Keratinocyte (primary cell): ENCODE measurements at regions not wholly inside any gene's neighbourhood (a gene's known extent, or its start where the extent isn't known, plus 50 kb on each side); places are given as distances from the start of the nearest gene placed in this dataset.

Experiments used
- DNase-seq: peaks from one replicate; pipeline ENCODE4 v3.0.0-alpha.2; 2011; ENCODE audit warnings: low read depth, missing footprints, low spot score
- FAIRE-seq: peaks from 2 replicates; lab custom pipeline; 2011; peaks lifted over from hg19 to GRCh38; lab: Jason Lieb, UNC
- H2AFZ ChIP-seq: 2 replicates; pipeline ENCODE4 v1.6.0; 2012; ENCODE audit warnings: low read length, control low read depth, inconsistent platforms; ENCODE audit not compliant: control insufficient read depth
- H3K27ac ChIP-seq: 2 replicates; pipeline ENCODE4 v1.5.1; 2011; ENCODE audit warnings: low read length; ENCODE audit not compliant: control insufficient read depth, insufficient read depth
- H3K27me3 ChIP-seq: 3 replicates; pipeline ENCODE4 v1.6.0; 2011; ENCODE audit warnings: low read length; ENCODE audit not compliant: control insufficient read depth, insufficient read depth; ENCODE audit errors: extremely low read depth
- H3K36me3 ChIP-seq, 2 experiments: 2 replicates in 1 of 2; 3 replicates in 1 of 2; pipeline ENCODE4 v1.5.1; 2011; ENCODE audit warnings: low read length in 2 of 2, mild to moderate bottlenecking in 1 of 2; ENCODE audit not compliant: control insufficient read depth in 2 of 2, insufficient read depth in 2 of 2; ENCODE audit errors: extremely low read depth in 1 of 2
- H3K4me1 ChIP-seq: 3 replicates; pipeline ENCODE4 v1.5.1; 2011; ENCODE audit warnings: low read length; ENCODE audit not compliant: control insufficient read depth, insufficient read depth; ENCODE audit errors: extremely low read depth
- H3K4me2 ChIP-seq: 3 replicates; pipeline ENCODE4 v1.6.0; 2011; ENCODE audit warnings: low read depth, low read length; ENCODE audit not compliant: control insufficient read depth, insufficient read depth; ENCODE audit errors: extremely low read depth
- H3K4me3 ChIP-seq, 3 experiments: fragments of 200-600 bp in 1 of 3; sonication (generic) in 1 of 3; 2 replicates in 2 of 3; 3 replicates in 1 of 3; pipeline ENCODE4 v1.5.1; 2011 to 2016; ENCODE audit warnings: low read length in 3 of 3, mild to moderate bottlenecking in 3 of 3, control low read depth in 2 of 3, inconsistent platforms in 1 of 3, low read depth in 1 of 3, mixed read lengths in 1 of 3, mixed run types in 1 of 3, moderate library complexity in 1 of 3; ENCODE audit not compliant: control insufficient read depth in 2 of 3, insufficient read depth in 2 of 3; ENCODE audit errors: extremely low read depth in 1 of 3
- H3K79me2 ChIP-seq: 2 replicates; pipeline ENCODE4 v1.6.0; 2012; ENCODE audit warnings: low read length; ENCODE audit not compliant: control insufficient read depth, insufficient read depth
- H3K9ac ChIP-seq: 3 replicates; pipeline ENCODE4 v1.6.0; 2011; ENCODE audit warnings: low read length; ENCODE audit not compliant: control insufficient read depth, insufficient read depth; ENCODE audit errors: extremely low read depth
- H3K9me1 ChIP-seq: 3 replicates; pipeline ENCODE4 v1.6.0; 2011; ENCODE audit warnings: low read length; ENCODE audit not compliant: control insufficient read depth, insufficient read depth; ENCODE audit errors: extremely low read depth
- H3K9me3 ChIP-seq: 2 replicates; pipeline ENCODE4 v1.5.1; 2012; ENCODE audit warnings: low read depth, low read length; ENCODE audit not compliant: control insufficient read depth
- H4K20me1 ChIP-seq: 3 replicates; pipeline ENCODE4 v1.6.0; 2011; ENCODE audit warnings: low read length; ENCODE audit not compliant: control insufficient read depth, insufficient read depth; ENCODE audit errors: extremely low read depth
- EZH2 ChIP-seq: IDR thresholded peaks from one replicate; pipeline ENCODE4 v1.6.1; 2012; ENCODE audit warnings: inconsistent platforms, mild to moderate bottlenecking, low read length, moderate library complexity
- dilution Hi-C: fragments of 300-500 bp; cut with MboI; formaldehyde crosslinking; loops from one replicate; pipeline ENCODE4 v1.7.0; 2020; ENCODE audit warnings: low sequenced_read_pairs; ENCODE audit not compliant: extremely low pct_ligation_motif_present
- TF ChIP-seq, protein P1 (sequence below), 3 experiments: IDR thresholded peaks in 1 of 3; conservative IDR thresholded peaks in 1 of 3; optimal IDR thresholded peaks in 1 of 3; 2 replicates in 2 of 3; 3 replicates in 1 of 3; pipeline versions ENCODE3 to v1.5.1; 2011; ENCODE audit warnings: low read length in 3 of 3, mild to moderate bottlenecking in 3 of 3, moderate library complexity in 2 of 3, control low read depth in 1 of 3, inconsistent platforms in 1 of 3; ENCODE audit not compliant: insufficient read depth in 2 of 3; ENCODE audit errors: extremely low read depth in 1 of 3

DNA sequence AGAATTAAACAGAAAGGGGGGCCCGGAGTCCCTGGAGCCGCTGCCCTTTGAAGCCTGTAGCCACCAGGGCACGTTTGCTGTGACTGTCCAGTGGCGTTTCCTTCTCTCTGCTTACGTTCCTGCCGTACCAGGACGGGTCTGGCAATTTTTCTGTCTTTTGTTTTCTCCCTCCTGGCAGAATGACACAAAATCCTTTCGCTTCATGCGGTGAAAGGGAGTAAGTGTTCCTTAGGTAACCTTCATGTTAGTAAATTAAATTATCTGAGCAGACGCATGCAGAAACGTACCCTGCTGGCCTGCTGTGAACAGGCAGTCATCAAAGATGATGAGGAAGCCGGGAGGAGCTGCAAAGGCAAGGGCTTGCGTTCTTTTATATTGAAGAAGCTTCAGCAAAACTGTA, 299.3 kb upstream of the ARGLU1 start:
- no peak overlapping the region for H3K27ac ChIP-seq
- TF ChIP-seq, protein P1, sequence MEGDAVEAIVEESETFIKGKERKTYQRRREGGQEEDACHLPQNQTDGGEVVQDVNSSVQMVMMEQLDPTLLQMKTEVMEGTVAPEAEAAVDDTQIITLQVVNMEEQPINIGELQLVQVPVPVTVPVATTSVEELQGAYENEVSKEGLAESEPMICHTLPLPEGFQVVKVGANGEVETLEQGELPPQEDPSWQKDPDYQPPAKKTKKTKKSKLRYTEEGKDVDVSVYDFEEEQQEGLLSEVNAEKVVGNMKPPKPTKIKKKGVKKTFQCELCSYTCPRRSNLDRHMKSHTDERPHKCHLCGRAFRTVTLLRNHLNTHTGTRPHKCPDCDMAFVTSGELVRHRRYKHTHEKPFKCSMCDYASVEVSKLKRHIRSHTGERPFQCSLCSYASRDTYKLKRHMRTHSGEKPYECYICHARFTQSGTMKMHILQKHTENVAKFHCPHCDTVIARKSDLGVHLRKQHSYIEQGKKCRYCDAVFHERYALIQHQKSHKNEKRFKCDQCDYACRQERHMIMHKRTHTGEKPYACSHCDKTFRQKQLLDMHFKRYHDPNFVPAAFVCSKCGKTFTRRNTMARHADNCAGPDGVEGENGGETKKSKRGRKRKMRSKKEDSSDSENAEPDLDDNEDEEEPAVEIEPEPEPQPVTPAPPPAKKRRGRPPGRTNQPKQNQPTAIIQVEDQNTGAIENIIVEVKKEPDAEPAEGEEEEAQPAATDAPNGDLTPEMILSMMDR (optimal IDR thresholded peaks at IDR 0.05 in 1 of 3, IDR thresholded peaks at IDR 0.05 in 1 of 3, conservative IDR thresholded peaks at IDR 0.05 in 1 of 3; ENCODE audit: extremely low read depth in 1 of 3, insufficient read depth in 2 of 3, low read length in 3 of 3): no peak
- no peak for TF ChIP-seq EZH2
- H4K20me1 ChIP-seq: no peaks in the 10 kb centered on the region
- DNase-seq (no peak), FAIRE-seq (no peak)
- H2AFZ ChIP-seq: no peak overlapping the region
- H3K9ac ChIP-seq: no peak overlapping the region
- no peaks in the 10 kb centered on the region for H3K36me3 ChIP-seq
- dilution Hi-C loops: no loop called here
- no peaks in the 10 kb centered on the region for H3K9me3 ChIP-seq
- no peaks in the 10 kb centered on the region for H3K79me2 ChIP-seq
- no peaks in the 10 kb centered on the region for H3K4me1 ChIP-seq
- H3K27me3 ChIP-seq: no peaks in the 10 kb centered on the region
- no peak overlapping the region for H3K4me3 ChIP-seq
- H3K9me1 ChIP-seq: no peaks in the 10 kb centered on the region
- no peak overlapping the region for H3K4me2 ChIP-seq

DNA sequence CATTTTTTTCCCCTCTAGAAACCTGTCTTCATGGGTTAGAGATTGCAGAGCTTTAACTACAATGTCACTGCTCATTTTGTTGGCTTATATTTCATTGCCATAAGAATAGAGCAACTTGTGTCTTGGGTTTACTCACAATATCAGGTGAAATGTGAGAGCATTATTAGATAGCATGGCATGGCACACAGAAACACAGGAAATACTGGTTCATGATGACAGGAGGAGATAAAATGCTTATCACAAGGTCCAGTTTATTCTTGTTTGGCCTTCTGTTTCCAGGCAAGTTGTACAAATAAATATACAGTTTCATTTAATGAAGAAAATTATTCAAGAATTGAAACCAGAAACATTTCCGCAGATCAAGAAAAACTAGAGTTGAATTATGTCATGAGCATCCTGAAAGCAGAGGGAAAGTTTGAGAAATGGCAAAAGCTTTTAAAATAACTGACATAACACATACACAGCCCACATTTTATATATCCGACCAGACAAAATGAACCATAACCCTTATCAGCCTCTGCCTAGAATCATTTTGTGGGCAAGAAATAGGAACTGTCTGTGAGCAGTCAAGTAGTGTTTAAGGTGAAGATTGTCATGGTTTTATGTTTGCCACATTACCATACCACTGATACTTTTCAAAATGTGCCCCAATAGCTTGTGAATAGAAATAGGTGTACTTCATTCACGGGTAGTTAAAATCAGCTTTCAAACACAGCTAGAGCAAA, 297.9 kb upstream of the ARGLU1 start:
- Histone ChIP-seq H4K20me1 (no peaks in the 10 kb centered on the region), H3K9me1 (no peaks in the 10 kb centered on the region), H2AFZ (no peak overlapping the region), H3K9me3 (no peaks in the 10 kb centered on the region), H3K36me3 (no peaks in the 10 kb centered on the region), H3K4me3 (no peak overlapping the region), H3K27me3 (no peaks in the 10 kb centered on the region), H3K4me1 (no peaks in the 10 kb centered on the region), H3K79me2 (no peaks in the 10 kb centered on the region), H3K4me2 (no peak overlapping the region), H3K27ac (no peak overlapping the region), H3K9ac (no peak overlapping the region)
- DNase-seq: no peak
- dilution Hi-C loops: no loop called here
- no peak for FAIRE-seq
- no peak for TF ChIP-seq EZH2
- TF ChIP-seq, protein P1 (optimal IDR thresholded peaks at IDR 0.05 in 1 of 3, IDR thresholded peaks at IDR 0.05 in 1 of 3, conservative IDR thresholded peaks at IDR 0.05 in 1 of 3; ENCODE audit: extremely low read depth in 1 of 3, insufficient read depth in 2 of 3, low read length in 3 of 3): no peak
